Thyroid gland (tissue), 4 donors: ENCODE measurements at regions not wholly inside any gene's neighbourhood (a gene's known extent, or its start where the extent isn't known, plus 50 kb on each side); places are given as distances from the start of the nearest gene placed in this dataset.

ENCODE experiments used
- CTCF ChIP-seq, 6 experiments: fragments of 200-600 bp in 3 of 6; fragments of 450-650 bp in 3 of 6; sonication (generic) in 3 of 6; IDR thresholded peaks; one replicate each; pipeline ENCODE4 v1.5.1; 2016 to 2019; ENCODE audit warnings: antibody characterized with exemption in 6 of 6, mild to moderate bottlenecking in 2 of 6, inconsistent platforms in 1 of 6, moderate library complexity in 1 of 6
- POLR2A ChIP-seq, 2 donors: fragments of 450-650 bp; IDR thresholded peaks; one replicate each; pipeline ENCODE4 v1.6.1; 2017; ENCODE audit warnings: antibody characterized with exemption in 2 of 2, mild to moderate bottlenecking in 2 of 2, moderate library complexity in 1 of 2

DNA sequence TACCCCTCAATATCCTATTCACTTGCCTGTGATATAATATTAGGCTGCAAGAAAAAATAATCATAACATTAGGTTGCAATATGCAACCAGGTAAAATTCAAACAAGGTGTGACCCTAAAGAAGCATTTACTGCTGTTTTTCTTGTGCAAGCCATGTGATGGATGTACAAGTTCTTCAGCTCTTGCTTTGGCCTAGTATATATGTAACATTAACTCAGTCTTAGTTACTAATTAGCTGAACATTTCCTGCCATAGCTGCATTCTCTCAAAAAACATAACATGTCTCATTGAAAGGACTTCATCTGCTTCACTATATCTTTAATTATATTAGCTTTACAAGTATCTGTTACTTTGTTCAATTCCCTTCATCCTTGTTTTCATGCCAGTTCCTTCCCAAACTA, 406.8 kb upstream of the HTR2A start:
- TF ChIP-seq CTCF (IDR thresholded peaks at IDR 0.05) = no peak
- no peak for TF ChIP-seq POLR2A (IDR thresholded peaks at IDR 0.05)
